ENCODE measurements at regions not wholly inside any gene's neighbourhood (a gene's known extent, or its start where the extent isn't known, plus 50 kb on each side); places are given as distances from the start of the nearest gene placed in this dataset.

DNA sequence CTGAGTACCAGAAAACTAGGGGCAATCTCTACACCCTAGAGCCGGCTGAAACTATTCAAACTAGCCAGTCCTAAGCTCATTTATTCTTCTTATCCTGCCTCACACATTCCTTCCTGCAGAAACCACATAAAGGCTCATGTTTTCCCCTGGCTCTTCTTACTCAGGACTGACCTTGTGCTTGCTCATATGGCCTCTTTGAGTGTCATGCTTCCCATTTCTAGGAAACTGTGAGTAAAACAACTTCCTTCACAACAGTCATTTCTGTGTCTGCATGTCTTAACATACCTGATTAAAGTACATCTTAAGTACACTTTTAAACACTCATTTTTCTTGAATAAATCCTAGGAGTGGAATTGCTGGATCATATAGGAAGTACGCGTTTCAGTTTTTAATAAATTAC is 52.3 kb upstream of the KIAA1217 start:
- no peaks in the 10 kb centered on the region for H3K36me3 ChIP-seq
- no peaks in the 10 kb centered on the region for H3K27me3 ChIP-seq
- no peak overlapping the region for H3K27ac ChIP-seq
- ATAC-seq, result no peak
- TF ChIP-seq, protein P1, sequence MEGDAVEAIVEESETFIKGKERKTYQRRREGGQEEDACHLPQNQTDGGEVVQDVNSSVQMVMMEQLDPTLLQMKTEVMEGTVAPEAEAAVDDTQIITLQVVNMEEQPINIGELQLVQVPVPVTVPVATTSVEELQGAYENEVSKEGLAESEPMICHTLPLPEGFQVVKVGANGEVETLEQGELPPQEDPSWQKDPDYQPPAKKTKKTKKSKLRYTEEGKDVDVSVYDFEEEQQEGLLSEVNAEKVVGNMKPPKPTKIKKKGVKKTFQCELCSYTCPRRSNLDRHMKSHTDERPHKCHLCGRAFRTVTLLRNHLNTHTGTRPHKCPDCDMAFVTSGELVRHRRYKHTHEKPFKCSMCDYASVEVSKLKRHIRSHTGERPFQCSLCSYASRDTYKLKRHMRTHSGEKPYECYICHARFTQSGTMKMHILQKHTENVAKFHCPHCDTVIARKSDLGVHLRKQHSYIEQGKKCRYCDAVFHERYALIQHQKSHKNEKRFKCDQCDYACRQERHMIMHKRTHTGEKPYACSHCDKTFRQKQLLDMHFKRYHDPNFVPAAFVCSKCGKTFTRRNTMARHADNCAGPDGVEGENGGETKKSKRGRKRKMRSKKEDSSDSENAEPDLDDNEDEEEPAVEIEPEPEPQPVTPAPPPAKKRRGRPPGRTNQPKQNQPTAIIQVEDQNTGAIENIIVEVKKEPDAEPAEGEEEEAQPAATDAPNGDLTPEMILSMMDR (IDR thresholded peaks at IDR 0.05), result no peak
- no peak for DNase-seq
- intact Hi-C loops (cut with DNase I), result no loop called here
- H3K4me3 ChIP-seq, result no peak overlapping the region
- no peaks in the 10 kb centered on the region for H3K4me1 ChIP-seq
- peaks cover 0 to 21% of the 10 kb centered on the region in 2 donors for H3K9me3 ChIP-seq

DNA sequence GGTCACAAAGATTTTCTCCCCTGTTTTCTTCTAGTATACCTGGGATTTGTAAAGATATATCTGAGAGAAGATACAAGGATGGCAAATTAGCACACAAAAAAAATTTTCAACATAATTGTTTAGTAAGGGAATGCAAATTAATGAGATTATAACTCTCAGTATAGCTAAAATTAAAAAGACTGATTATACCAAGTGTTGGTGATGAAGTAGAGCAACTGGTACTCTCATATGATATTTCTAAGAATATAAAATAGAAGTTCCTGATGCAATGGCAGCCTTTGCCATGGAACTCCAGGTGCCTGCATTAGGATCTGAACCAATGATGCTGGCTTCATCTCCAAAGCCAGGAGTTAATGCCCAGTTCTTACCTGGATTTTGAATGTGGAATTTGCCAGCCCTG is 51.4 kb upstream of the KIAA1217 start:
- TF ChIP-seq, protein P1 (IDR thresholded peaks at IDR 0.05), result no peak
- DNase-seq, result no peak
- Histone ChIP-seq H3K27ac (no peak overlapping the region), H3K4me1 (no peaks in the 10 kb centered on the region), H3K9me3 (peaks cover 0 to 21% of the 10 kb centered on the region in 2 donors), H3K27me3 (no peaks in the 10 kb centered on the region), H3K4me3 (no peak overlapping the region), H3K36me3 (no peaks in the 10 kb centered on the region)
- ATAC-seq, result no peak
- intact Hi-C loops (cut with DNase I), result no loop called here
